CD1c-positive myeloid dendritic cell (primary cell): ENCODE measurements at regions not wholly inside any gene's neighbourhood (a gene's known extent, or its start where the extent isn't known, plus 50 kb on each side); places are given as distances from the start of the nearest gene placed in this dataset.

Experiments
- DNase-seq: peaks from one replicate; pipeline ENCODE4 v3.0.0-alpha.2; 2016; ENCODE audit errors: extremely low spot score

DNA sequence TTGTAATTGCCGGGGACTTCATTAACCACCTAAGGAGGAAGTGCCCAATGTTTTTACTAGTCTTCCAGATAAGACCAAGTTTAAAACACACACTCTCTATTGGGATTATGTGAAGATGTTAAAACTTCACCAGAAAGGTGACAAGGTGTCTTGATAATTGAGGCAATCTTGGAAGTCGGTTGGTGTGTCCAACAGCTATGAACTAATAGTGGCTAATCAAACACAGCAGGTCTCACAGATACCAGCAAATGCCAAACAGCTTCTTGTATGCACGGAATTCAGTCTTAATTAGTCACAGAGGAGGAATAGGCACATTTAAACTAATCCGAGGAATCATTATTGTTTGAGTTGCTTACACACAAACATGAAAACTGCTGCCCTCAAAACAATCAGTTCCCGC lies 214.5 kb downstream of the SEC61B start:
- DNase-seq, result peak; percentile 12

DNA sequence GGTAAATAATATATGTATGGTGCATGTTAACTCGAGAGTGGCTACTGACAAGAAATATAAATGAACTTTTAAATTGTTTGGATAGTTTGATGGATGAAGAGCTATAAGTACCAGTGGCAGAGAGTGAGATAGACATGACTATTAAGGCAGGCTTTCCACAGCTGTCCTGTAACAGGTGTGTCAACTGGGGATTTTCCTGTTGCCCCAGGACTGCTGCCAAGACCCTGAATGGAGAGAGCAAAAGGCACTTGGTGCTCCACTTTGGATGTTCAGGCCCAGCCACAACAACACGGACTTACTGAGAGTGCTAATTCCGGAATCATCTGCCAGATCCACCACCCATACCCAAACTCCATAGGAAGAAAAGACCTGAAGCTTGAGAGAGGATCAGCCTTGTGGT lies 215.1 kb downstream of the SEC61B start:
- no peak for DNase-seq

- DNase-seq, result no peak
Observed at GRCh38 chr9:99438596-99438995, 216.5 kb downstream of the SEC61B start.

GRCh38 chr9:99441829-99442228 lies 219.7 kb downstream of the SEC61B start:
- DNase-seq, result no peak

DNA sequence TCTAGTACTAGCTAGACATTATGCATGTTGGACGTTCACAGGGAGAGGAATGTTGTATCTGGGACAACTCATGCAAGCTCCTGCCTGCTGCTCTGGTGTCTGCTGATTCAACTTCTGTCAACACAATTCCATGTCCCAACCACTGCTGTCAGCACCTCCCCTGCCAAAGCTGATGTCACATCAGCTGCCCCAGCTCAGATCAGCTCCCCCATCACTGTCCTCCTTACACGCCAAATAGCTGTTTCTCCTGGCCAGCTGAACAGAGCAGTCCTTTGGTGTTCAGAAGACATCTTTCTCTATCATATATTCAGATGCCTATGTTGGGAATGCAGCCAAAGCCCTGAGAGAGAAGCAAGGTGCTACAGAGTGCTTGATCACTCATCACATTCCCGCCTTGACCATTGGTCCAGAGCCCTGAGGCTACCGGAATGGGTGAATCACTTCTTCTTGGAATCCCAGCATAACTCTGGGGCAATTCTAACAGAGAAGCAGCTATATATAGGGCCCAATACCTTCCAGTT lies 223.3 kb downstream of the SEC61B start:
- peak; percentile 51 for DNase-seq

GRCh38 chr9:99445920-99446319 lies 223.8 kb downstream of the SEC61B start:
- DNase-seq, result no peak

- DNase-seq, result no peak
Observed at GRCh38 chr9:99447951-99448350, 225.9 kb downstream of the SEC61B start.

DNA sequence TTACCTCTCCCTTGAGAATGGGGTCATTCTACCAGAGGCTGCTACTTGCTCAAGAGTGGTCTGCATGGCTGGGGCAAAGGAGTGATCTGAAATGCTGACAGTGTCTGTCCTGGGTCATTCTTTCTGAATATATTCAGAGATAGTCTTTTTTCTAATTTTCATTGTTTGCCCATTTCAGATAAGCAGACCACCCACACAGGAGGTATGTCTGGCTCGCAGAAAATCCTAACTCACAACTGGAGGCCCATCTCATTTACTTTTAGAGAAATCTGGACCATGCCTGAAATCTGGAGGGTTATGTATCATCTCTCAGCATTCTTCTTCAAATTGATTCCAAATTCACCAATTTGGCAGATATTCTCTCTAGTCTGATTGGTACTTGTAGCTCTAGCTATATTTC lies 227.6 kb downstream of the SEC61B start:
- DNase-seq, result no peak

DNA sequence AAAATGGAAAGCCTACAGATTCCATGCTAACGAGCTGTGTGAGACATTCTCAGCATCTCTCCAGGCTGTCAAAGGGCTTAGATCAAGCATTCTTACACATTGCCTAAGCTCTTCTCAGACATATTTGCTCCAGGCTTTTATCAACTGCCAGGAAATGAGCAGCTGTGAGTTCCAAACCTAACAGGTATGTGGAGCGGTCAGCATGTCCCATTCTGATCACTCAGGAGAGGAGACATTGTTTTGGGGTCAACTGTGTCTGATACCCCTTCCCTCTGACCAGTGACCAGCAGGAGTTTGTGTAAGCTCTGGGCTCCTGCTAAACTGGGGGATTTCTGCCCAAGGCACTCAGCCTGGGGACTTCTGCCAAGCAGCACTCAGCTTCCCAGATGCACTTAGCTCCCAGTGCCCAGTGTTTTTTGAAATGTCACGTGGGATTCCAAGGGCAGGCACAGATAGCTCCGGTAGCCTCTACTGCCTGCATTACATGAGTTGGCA lies 229.1 kb downstream of the SEC61B start:
- DNase-seq, result no peak

- no peak for DNase-seq
Observed at GRCh38 chr9:99457406-99457805, 235.3 kb downstream of the SEC61B start.

GRCh38 chr9:99457981-99458380 lies 235.9 kb downstream of the SEC61B start:
- no peak for DNase-seq

DNA sequence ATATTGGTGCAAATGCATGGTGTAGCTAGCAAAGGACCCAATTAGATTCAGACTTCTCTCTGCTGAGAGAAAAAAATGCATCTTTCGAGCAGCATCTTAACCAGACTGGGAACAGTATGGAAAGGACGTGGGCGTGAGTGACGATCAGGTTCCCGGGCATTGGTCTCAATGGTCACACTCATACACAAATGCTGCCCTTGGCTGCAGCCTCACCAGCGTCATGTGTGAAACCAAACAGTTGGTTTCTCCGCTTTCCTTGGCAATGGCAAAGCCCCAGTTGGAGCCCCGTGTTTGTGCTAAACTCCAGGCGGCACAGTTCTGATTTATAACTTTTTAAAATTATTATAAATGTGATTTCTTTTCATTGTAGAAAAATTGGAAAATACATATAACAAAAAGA lies 237.8 kb downstream of the SEC61B start:
- DNase-seq, result no peak

DNA sequence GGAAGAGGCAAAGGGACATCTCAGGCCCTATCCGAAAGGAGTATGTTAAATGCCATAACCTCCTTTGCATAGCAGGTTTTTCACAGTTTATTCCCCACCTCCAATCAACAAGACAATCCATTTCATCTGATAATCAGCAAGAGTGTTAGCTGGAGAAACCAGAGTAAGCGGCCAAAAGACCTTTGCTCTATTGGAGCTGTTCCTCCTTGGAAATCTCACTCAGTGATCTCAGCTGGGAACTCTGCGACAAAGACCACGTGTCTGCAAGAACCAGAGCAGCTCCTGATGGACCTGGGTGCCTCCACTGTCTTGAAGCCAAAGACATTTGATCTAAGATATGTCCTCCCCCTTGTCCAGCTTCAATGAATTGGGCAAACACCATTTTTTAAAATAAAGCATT lies 241.0 kb downstream of the SEC61B start:
- DNase-seq, result no peak

DNA sequence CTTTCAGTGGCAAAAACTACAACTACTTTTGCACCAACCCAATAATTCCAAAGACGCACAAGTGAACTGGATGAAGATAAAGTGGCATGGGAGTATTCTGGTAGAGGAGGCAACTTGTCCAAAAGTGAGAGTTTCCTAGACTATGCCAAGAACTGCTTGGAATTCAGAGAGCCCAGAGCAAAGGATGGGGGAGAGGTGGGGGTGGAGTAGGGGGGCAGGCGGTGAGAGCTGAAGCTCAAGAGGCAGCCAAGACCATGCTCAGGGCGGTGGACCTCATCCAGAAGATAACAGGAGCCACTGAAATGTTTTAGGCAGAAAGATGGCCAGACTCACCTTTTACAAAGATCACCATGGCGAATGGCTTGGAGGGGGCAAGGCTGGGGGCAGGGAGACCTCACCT lies 242.5 kb downstream of the SEC61B start:
- no peak for DNase-seq

DNA sequence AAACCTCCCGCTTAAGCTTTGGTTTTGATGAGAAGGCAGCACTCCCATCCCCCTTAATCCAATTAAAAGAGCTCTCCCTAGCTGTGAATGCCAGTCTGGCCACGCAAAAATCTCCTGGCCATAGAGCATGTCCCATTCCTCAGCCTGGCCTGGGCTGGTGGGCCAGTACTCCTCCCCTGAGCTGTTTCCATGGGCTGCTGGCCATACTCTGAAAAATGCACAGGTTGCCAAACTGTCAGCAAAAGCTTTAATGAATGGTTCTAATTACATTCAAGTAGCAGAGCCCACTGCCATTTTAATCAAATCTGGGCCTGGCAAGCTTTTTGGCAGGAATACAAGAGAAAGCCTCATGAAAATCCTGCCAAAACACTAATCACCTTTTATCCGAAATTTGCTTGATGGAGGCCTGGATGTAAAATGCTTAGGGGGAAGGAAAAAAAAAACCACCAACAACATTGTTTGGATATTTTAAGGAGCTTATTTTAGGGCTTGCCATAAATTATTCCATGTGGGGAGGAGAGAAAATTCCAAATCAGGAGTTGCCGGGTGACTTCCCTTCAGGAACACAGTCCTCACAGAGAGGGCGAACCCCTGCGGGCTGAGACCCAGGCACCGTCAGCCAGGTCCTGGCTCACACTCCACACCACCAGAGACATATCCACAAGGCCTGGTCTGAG lies 243.3 kb downstream of the SEC61B start:
- DNase-seq, result no peak

GRCh38 chr9:99466104-99466503 lies 244.0 kb downstream of the SEC61B start:
- DNase-seq, result no peak

- no peak for DNase-seq
Observed at GRCh38 chr9:99466781-99467180, 244.7 kb downstream of the SEC61B start.

- DNase-seq, result no peak
Observed at GRCh38 chr9:99471033-99471432, 249.0 kb downstream of the SEC61B start.

GRCh38 chr9:99472240-99472915 lies 250.3 kb downstream of the SEC61B start:
- DNase-seq, result peak; percentile 91

- DNase-seq, result no peak
Observed at GRCh38 chr9:99472916-99473245, 250.8 kb downstream of the SEC61B start.

DNA sequence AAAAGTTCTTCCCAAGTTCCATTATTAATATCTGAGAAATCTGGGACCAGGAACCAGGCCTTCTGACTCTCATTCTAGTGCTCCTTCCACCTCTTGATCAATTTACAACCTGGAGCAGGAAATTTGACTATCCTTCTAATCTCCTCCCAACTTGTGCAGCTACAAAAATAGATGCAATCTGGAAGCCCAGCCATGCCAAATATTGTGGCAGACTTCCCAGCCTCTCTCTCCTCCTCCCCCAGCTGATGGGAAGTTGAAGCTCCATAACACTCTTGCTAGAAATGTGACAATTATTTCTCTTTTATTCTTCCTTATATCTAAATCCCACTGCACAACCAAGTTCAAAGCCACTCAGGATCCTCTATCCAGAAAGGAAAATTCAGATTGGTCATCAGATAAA lies 252.1 kb downstream of the SEC61B start:
- no peak for DNase-seq

- no peak for DNase-seq
Observed at GRCh38 chr9:99475401-99476065, 253.5 kb downstream of the SEC61B start.

GRCh38 chr9:99478469-99479027 lies 256.5 kb downstream of the SEC61B start:
- no peak for DNase-seq
